EL (cell line): ENCODE measurements at regions not wholly inside any gene's neighbourhood (a gene's known extent, or its start where the extent isn't known, plus 50 kb on each side); places are given as distances from the start of the nearest gene placed in this dataset.

Experiments used
- DNase-seq: peaks from one replicate; pipeline ENCODE4 v3.0.0-alpha.2; 2016

DNA sequence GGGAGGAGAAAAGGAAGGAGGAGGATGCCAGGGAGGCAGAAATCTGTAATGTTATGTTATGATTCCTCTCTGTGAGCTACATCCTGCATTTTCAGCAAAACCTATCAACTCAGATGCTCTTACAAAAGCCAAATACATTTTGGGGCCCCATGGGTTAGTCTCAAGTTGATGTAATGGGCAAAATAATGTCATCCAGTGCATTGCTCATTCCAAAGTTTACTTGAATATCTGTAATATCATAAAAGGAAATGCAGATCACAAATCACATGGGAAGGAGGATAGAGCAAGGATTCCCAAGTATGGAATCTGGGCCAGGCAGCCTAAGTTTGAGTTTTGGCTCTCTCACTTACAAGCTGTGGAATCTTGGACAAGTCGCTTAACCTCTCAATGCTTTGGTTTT is 74.9 kb upstream of the SOD3 start:
- DNase-seq: no peak

DNA sequence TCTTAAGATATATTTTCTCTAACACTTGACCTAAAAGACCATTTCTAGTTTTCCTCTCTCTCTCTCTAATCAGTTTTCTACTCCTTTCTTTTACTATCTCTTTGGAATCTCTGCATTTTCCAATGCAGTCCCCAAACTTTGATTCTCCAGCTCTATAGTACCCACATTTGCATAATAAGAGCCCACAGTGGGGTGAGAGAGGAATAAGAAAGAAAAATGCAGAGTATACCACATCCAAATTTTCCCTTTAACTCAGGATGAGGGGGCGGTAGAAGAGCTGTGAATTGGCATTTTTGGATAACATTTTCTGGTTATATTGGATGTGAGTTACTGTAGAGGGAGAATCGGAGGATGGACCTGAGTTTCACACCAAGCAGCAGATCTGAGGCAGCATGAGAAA is 74.4 kb upstream of the SOD3 start:
- DNase-seq: no peak

DNA sequence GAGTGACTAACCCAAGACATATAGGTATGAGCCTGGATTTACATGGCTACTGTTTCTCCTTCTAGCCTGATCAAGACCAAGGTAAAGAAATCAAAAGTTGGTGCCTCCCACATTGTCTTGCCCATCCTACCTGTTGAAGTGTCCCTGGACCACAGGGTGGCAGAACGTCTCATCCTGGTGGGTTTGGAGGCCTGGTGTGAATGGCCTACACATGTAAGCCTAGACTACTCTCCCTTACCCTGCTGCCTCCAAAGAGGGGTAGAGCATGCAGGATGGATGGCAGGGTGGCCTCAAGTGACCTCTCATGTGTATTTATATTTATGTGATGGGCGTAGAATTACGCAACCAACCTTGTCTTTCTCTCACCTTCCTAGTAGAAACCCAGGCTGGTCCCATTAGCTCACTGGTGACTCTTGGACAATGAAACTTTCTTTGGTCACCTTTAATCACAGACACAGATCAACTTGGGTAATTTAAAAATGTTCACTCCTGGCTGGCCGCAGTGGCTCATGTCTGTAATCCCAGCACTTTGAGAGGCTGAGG is 73.3 kb upstream of the SOD3 start:
- no peak for DNase-seq

DNA sequence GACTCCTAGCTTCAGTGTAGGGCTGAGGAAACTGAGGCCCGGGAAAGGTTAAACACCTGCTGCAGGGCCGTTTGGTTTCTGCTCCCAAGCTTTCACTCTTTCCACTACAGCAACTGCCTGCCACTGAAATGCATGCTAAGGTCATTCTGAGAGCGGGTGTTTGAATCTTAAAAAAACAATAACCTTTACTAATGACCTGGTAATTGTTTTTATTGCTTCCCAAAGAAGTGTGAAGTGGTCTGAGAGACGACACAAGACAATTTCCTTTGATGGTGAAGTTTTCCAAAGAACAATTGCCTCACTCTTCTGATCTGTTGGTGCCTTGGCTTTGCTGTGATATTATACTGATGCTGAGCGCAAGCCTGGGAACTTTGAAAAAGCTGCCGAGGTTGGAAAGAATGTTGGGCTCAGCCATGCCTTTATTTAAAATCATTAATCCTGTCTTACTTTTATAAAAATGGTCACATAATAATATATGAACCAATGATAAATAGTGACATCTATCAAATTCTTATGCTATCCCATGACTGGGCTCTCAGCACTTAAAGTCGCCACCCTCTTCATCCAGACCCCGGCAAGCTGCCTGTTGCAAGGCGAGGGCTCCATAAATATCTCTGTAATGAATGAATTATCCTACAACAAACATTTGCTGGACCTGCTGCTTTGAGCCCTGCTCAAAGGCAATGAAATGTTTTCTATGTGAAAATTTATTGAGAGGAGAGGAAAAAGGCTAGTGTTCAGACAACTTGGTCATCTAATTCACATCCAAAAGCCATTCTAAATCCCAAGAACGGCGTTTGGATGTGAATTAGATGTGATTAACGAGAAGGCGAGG is 67.8 kb upstream of the SOD3 start:
- no peak for DNase-seq

DNA sequence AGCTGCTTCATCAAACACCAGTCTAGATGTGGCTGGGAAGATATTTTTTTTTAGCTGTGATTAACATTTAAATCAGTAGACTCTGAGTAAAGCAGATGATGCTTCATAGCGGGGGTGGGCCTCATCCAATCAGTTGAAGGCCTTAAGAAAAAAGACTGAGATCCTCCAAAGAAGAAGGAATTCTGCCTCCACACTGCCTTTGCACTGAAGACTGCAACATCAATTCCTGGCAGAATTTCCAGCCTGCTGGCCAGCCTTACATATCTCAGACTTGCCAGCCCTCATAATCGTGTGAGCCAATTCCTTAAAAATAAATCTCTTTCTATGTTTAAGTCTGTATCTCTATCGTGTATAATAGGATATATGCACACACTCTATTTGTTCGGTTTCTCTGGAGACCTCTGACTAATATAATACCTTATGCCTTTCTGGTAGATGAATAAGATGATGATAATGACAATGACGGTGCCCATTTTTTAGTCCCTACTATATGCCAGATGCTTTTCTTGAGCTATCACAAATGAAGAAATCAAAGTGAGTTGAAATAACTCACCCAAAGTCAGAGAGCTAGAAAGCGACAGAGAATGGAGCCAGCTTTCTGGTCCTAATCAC is 66.1 kb upstream of the SOD3 start:
- DNase-seq: no peak

DNA sequence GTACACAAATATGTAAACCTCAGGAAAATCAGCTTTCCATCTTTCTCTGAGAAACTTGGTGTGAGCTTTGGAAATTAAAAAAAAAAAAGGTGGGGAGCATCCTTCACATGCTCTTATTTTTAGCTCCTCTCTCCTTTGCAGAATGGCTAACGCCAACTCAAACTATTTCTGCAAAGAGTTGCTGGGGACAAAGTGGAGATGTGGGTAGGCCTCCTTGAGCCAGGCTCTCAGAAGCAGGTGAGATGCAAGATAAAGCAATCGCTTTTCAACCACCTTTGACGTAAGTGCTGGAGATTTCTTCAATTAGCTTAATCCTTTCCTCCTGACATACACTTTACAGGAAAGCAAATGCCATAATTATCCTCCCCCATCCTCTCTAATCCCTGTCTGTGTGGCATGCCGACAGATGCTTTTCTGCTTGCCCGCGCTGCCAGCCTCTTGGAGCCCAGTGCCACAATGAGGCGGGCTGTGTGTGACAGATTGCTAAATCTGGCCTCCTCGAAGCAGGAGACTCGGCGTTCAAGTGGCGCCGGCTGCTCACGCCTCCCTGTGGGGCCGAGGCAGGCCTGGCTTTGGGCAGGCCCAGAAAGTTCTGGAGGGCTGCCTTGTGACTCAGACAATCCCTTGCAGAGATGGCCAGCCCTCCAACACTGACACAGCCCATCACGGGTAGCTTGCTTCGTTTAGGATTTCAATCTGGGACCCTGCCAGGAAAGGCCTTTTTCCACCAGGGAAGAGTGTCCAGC is 64.9 kb upstream of the SOD3 start:
- peak; percentile 19 for DNase-seq

DNA sequence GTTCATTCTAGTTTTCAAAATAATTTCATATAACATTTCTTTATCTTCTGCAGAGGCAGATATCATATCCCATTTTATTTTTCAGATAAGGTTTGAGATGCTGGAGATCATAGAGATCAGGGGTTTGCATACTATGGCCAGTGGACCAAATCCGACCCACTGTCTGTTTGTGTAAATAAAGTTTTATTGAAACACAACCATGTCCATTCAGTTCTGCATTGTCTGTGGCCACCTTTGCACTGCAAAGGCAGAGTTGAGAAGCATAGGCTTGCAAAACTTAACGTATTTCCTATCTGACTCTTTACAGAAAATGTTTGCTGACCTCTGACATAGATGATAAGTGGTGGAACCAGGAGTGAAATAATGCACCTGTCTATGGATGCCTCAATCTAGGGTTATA is 63.9 kb upstream of the SOD3 start:
- no peak for DNase-seq

DNA sequence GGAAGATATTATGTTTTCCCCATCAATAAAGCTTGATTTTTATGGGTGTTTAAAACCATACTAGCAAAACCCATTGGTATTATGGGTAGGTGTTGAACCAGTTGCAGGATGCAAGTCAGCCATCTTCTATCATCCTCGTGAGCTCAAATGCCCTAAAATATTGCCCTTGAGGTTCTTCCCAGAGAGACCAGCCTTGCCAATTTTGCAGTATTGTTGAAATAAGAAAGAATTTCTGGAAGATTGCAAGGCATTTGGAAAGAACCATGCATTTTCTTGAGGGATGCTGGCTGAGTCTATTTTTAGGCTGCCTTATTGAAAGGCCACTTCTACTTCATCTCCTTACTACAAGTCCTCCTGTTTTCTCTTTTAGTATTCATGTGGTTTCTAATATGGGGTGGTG is 60.9 kb upstream of the SOD3 start:
- DNase-seq: no peak

DNA sequence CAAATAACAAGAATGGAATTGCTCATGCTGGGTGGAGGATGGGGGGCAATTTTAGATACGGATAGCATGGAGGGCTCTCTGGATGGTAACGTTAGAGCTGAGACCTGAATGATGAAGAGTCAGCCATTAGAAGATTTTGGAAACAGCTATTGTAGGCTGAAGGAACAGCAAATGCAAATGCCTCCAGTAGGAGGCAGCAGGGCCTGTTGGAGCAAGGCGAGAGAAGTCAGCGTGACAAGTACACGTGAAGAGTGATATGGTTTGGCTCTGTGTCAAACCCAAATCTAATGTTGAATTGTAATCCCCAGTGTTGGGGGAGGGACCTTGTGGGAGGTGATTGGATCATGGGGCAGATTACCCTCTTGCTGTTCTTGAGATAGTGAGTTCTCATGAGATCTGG is 59.3 kb upstream of the SOD3 start:
- DNase-seq: peak; percentile 14

DNA sequence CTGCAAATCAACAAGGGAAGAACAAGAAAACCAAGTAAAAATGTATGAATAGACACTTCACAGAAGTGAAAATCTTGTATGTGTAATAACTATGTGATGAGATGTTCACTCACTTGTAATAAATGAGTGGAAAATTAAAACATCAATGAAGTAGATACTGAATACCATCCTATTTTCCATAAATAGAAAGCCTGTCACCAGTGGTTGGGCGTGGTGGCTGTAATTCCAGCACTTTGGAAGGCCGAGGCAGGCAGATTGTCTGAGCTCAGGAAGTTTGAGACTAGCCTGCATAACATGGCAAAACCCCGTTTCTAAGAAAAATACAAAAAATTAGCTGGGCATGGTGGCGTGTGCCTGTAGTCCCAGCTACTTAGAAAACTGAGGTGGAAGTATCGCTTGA is 53.5 kb upstream of the SOD3 start:
- DNase-seq: no peak

DNA sequence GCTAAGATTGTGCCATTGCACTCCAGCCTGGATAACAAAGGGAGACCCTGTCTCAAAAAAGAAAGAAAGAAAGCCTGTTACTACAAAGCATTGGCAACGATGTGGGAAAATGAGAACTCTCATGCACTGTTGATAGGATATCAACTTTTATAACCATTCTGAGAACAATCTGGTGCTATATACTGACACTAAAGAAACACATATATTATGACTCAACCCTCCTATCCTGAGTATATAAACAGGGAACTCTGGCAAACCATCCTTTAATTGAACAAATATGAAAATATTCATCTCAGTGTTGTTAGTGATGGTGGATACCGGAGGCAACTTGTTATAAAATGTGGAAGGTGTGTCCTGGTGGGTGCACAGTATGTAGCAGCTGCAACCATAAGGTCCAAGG is 53.0 kb upstream of the SOD3 start:
- DNase-seq: no peak

DNA sequence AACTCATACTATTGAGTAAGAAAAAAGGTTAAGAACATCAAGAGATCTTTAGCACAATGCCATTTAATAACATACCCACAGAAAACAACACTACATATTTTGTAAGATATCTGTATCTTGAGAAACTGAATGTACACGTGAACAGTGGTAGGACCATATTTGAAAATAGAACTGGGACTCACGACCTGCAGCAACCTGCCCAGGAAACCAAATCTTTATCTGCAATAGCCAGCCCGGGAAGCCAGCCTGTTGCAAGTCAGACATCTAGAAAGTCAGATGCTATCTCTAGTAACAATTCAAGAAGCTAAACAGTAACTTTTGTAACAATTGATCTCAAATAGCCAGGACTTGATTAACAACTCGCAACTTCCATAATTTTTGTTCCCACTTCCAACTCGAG is 52.6 kb upstream of the SOD3 start:
- no peak for DNase-seq

DNA sequence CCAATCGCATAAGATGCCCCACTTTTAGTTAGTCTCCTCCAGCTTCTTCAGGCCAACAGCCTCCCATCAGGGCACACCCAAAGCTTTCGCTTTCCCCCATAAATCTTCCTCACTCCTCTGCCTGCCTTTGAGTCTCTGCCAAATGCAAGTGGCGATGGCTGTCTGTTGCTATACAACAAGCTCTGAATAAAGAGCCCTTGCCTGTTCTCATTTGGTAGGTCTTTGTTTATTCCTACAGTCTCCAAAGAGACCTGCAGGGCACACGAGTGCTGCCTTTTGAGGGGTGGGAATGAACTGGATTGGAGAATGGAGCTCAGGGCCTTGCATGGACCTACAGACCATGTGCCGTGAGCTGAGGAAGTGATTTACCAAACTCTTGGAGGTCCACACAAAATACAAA is 52.2 kb upstream of the SOD3 start:
- DNase-seq: no peak

DNA sequence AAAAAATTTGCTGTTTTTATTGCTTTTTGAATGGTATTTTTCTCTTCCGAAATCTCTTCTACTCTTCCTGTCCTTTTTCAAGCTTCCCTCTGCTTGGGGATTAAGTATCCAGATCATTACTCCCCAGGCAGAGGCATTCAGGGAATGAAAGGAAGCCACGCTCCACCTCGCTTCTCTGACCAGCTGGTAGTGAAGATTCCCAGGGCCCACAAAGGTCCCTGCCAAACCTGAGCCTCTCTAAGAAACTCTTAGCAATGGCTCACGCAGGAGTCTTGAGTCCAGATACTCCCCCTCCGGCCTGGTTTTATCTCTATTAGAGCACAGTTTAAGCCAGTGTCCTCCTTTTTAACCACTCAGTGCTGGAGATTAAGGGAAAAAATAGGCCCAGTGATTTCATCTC is 51.4 kb upstream of the SOD3 start:
- no peak for DNase-seq

DNA sequence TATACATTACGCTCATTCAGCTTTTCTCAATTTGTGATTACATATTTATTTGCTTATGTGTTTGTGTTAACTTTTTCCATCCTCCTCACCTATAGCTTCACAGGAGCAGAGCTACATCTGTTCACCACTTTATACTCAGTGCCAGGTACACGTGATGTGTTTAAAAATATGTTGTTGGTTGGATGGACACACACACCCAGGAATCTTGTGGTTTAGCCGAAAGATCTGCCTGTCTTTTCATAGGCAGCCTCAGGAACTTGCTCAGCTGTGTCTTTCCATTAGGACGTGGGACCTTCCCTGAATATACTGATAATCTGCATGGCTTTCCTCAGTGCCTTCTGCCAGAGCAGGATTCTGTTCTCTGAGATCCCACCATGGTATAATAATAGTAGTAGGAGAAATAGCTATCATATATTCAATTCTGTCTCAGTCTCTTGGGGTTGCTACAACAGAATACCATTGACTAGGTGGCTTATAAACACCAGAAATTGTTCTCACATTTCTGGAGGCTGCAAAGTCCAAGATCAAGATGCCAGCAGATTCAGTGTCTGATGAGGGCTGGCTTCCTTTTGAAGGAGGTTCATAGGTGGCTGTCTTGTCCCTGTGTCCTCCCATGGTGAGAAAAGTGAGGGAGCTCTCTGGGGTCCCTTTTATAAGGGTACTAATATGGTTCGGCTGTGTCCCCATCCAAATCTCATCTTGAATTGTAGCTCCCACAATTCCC is 50.0 kb upstream of the SOD3 start:
- no peak for DNase-seq
